Right ventricle myocardium inferior (tissue), 1 donor: ENCODE measurements at regions not wholly inside any gene's neighbourhood (a gene's known extent, or its start where the extent isn't known, plus 50 kb on each side); places are given as distances from the start of the nearest gene placed in this dataset.
"Not testable (repeated sequence)": the region's sequence is repeated elsewhere in the genome, so short reads cannot be mapped to it uniquely, and the experiment has no call there.

Experiments used
- ATAC-seq: fragments of 200-7000 bp; cut with Tn5 transposase; one replicate; pipeline ENCODE4 v1.9.1; 2020; ENCODE audit warnings: mild to moderate bottlenecking, moderate library complexity
- DNase-seq: peaks from one replicate; pipeline ENCODE4 v3.0.0; 2021; ENCODE audit errors: missing footprints
- intact Hi-C: fragments of 100-400 bp; cut with DNase I; formaldehyde crosslinking; loops from one replicate; pipeline ENCODE4 v1.11.0; 2022
- donor health status: DM: no; HTN: yes; CAD: no; lungs with severe emphysema.

DNA sequence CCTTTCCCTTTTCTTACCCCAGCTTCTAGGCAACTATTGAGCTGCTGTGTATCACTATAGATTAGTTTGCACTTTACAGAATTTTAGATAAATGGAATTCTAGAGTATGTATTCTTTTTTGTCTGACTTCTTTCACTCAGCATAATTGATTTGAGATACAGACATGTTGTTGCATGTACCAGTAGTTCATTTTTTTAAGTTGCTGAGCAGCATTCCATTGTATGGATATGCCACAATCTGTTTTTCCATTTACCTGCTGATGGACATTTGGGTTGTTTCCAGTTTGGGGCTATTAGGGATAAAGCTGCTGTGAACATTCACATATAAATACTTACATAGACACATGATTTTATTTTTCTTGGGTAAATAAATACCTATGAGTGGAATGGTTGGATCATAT is 135.7 kb downstream of the IGF1 start:
- intact Hi-C loops, result no loop called here
- no peak for DNase-seq
- no peak for ATAC-seq

DNA sequence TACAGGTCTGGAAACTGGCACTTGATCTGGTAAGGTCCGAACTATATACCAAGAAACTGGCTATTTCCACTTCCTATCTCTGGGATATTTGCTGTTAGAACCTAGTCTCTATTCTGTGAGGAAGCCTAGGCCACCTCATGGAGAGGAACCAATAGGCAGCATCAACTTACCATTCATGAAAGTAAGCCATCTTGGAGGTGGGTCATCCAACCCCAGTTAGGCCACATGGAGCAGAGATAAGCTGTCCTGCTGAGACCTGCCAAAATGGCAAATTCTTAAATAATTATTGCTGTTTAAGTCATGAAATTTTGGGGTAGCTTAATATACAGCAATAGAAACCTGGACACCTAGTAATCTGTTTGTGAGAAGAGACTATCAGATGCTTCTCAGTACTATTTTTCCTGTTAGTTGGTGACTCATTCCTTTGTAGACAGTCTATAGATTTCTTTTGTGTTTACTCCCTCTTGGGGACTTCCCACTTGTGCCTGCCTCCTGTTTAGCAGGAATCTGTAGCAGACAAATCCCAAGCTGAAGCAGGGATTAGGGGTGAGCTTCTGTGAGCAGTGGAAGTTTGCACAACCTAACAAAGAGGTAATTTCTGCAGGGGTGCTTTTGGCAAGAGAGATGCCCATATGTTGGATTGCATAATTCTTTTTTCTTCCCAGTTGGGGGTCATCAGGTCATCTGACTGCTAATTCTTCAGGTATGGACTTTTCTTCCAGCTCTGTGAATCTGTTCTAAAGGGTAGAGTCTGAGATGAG is 136.8 kb downstream of the IGF1 start:
- DNase-seq (no peak), ATAC-seq (no peak)
- intact Hi-C loops, result no loop called here

DNA sequence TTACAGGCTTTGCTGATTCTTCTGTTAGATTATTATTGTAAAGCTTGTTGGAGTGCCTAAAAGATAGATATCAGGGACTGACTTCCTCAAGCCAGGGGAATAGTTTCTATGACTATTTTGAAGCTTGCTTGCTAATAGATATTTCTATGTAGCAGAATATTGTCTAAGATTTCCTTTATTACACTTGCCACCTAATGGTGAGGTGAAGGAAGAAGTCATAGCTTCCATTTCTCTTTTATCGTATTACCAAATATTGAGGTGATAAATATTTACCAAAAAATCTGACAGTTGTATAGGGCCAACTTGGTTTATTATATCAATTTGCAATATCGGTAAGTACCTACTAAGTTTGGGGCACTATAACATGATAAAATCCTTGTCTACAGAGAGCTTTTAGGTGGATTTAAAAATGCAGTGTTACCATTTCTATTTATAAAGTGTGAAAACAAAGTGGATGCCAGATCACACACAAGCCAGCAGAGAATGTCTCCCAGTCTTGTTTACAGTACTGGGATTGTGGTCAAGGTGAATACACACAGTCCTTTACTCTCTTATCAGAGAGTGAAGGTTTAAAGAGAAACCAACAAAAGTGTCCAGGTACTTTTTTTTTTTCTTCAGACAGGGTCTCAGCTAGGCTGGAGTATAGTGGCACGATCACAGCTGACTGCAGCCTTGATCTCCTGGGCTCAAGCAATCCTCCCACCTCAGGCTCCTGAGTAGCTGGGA is 137.9 kb downstream of the IGF1 start:
- ATAC-seq (peak; percentile 92), DNase-seq (no peak)
- intact Hi-C loops, result no loop called here

DNA sequence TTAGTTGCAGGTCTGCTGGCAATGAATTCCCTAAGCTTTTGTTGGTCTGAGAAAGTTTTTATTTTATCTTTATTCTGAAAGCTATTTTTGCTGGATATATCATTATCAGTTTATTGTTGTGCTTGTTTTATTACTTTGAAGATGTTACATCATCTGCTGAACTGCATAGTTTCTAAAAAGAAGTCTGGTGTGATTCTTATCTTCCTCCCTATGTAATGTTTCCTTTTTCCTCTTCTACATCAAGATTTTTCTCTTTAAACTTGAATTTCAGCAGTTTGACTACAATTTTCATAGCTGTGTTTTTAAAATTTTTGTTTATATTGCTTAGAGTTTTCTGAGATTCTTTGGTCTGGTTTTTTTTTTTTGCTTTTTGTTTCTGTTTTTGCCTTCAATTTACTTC is 137.1 kb upstream of the PMCH start:
- intact Hi-C loops, result no loop called here
- DNase-seq, result no peak
- ATAC-seq, result no peak

DNA sequence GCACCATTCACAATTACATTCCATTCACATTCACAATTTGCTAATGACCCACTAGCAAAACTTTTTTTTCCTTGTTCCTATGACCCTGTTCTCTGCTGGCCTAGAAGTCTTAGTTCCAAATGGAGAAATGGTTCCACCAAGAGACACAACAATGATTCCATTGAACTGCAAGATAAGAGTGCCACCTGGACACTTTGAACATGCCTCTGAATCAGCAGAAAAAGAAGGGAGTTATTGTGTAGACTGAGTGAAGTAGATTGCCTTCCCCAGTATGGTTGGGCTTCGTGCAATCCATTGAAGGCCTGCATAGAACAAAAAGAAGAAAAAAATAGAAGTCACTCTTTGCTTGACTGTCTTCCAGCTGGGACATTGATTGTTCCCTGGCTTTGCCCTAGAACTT is 133.8 kb upstream of the PMCH start:
- DNase-seq, result no peak
- ATAC-seq, result no peak
- intact Hi-C loops, result no loop called here

DNA sequence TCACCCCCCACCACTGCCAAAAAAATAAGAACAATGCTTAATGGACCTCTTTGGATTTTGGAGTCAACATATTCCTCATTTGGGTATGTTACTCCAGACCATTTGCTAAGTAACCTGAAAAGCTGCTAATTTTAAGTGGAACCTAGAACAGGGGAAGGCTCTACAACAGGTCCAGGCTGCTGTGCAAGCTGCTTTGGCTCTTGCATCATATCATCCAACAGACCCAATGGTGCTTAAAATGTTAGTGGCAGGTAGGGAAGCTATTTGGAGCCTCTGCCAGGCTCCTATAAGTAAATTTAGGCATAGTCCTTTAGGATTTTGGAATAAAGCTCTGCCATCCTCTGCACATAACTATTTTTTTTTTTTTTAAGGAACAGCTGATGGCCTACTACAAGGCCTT is 132.2 kb upstream of the PMCH start:
- intact Hi-C loops, result no loop called here
- ATAC-seq, result no peak
- DNase-seq, result no peak

DNA sequence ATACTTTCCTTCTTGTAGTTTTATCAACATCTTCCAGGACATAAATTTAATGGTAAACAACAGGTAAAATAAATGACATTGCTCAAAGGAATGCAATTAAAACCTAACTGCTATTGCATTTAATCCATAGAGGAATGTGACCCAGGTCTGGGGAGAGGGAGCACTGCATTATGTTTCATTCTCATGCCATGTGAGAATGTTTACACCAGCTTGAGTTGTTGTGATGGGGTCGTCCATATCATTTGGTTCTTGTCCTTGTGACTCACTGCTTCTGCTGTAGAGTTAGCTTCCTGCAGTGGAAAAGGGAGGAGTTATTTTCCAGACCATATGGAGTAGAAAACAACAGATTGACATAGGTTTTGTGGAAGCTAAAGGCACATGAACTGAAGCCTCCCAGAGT is 129.3 kb upstream of the PMCH start:
- intact Hi-C loops, result no loop called here
- ATAC-seq, result no peak
- no peak for DNase-seq

DNA sequence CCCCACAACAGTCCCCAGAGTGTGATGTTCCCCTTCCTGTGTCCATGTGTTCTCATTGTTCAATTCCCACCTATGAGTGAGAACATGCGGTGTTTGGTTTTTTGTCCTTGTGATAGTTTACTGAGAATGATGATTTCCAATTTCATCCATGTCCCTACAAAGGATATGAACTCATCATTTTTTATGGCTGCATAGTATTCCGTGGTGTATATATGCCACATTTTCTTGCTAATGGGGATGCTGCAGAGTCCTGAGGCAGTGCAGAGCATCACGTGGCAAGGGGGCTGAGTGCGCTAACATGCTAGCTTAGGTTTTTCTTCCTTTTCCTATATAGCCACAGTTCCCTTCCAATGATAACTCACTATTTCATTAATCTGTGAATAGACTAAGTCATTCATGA is 127.5 kb upstream of the PMCH start:
- ATAC-seq, intact Hi-C loops, DNase-seq: not testable (repeated sequence)

DNA sequence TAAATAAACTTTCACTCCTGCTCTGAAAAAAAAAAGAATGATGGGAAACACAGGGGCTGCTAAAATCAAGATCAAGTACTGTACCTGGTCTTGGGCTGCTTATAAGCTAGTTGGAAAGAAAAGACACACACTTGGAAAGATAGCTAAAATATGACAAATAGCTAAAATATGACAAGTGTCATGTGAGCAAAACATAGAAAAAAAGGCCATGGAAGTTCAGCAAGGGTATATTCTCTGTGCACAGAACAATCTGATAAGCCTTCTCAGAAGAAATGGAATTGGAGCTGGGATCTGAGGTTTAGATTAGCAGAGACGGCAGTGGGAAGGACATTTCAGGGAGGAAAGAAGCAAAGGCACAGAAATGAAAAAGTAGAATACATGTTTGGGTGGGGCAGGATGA is 126.2 kb upstream of the PMCH start:
- intact Hi-C loops, result no loop called here
- no peak for ATAC-seq
- DNase-seq, result no peak

DNA sequence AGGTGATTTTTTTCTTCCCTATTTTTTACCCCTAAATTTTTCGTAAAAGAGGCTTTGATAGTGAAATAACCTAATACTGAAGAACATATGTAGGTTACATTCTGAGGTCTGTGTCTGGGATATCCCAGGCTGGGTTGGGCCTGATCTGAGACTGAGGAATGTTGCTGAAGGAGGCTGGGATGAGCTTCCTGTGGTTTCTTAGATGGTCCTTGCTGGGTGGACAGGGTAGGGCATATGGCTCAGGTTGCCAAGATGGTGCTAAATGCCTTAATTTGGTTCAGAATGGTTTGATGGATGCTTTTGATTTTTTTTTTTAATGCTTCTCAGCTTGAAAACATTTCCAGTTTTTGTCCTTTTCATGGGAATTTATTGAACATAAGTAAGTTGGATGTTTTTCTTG is 124.6 kb upstream of the PMCH start:
- ATAC-seq (no peak), DNase-seq (no peak)
- intact Hi-C loops, result no loop called here

DNA sequence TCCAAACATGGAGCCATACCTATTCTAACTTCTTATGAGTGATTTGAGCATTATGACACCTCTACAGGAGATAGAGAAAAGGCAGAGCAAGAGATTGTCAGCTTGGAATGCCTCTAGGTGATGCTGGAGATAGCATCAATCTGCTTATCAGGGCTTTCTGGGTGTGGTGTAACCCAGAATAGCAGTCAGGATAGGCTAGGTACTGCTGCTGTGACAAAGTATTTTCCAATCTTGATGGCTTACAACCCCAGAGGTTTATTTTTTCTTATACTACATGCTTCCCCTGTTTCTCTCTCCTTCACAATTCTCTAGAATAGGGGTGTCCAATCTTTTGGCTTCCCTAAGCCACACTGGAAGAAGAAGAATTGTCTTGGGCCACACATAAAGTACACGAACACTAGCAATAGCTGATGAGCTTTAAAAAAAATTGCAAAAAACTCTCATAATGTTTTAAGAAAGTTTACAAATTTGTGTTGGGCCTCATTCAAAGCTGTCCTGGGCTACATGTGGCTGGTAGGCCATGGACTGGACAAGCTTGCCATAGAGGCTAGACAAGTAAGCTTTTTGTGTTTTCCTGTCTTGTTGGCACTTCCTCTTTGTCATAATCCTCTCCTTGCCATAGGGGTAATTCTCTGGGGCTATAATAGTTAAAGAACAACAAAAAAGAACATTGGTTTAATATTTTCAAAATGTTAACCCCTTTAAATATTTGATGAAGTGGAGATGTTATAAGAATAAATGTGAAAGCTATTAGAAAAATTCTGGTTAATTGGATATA is 123.9 kb upstream of the PMCH start:
- DNase-seq (no peak), ATAC-seq (no peak)
- intact Hi-C loops, result no loop called here

DNA sequence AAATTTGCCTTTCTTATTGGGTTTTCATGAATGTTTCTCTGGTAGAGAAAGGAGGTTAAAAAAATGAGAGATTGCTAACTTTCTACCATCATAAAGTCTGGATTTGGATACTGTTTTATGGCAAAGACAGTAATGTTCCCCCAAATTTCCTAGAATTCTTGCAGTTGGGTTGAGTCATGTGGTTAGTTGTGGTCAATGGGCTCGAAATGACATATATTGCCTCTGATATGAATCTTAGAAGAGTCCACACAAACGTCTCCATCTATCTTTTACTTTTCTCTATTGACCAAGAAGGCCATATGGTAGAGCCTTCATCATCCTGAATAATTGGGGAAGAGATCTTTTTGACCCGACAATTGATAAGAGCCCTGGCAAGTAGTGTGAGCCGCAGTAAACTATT is 119.5 kb upstream of the PMCH start:
- ATAC-seq, result no peak
- intact Hi-C loops, result no loop called here
- DNase-seq, result no peak

DNA sequence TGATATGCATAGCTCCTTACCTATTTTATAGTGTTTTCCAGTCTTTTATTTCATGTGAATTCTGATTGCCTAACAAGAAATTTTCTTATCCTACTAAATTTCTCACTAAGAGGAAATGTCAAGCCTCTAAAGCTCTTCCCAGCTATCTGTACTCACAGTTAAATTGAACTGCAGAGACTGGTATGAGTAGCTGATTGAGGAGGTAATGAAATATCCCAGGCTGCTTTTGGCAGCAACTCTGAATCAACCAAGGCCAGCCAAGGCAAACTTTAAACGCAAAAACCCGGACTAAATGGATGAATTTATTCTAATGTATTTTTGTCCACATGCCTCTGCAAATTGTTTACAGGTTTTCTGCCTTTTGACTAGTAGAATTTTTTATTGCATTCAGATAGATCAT is 119.1 kb upstream of the PMCH start:
- DNase-seq, result no peak
- no peak for ATAC-seq
- intact Hi-C loops, result no loop called here

DNA sequence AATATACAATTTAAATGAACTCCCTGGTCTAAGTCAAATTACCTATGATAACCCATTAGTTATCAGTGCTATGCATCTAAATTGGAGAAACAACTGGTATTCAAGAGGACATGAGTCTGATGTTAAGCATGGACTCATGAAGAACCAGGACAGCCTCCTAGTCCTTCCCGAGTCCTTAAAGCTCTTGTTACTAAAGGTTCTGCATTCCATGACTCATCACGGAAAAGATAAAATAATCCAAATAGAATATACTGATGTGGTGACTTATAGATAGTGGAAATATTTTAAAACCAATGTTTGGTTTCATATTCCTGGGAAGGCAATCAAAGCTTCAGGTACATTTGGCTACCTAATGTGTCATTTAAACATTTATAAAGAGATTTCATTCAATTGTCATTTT is 117.2 kb upstream of the PMCH start:
- ATAC-seq (no peak), DNase-seq (no peak)
- intact Hi-C loops, result no loop called here

DNA sequence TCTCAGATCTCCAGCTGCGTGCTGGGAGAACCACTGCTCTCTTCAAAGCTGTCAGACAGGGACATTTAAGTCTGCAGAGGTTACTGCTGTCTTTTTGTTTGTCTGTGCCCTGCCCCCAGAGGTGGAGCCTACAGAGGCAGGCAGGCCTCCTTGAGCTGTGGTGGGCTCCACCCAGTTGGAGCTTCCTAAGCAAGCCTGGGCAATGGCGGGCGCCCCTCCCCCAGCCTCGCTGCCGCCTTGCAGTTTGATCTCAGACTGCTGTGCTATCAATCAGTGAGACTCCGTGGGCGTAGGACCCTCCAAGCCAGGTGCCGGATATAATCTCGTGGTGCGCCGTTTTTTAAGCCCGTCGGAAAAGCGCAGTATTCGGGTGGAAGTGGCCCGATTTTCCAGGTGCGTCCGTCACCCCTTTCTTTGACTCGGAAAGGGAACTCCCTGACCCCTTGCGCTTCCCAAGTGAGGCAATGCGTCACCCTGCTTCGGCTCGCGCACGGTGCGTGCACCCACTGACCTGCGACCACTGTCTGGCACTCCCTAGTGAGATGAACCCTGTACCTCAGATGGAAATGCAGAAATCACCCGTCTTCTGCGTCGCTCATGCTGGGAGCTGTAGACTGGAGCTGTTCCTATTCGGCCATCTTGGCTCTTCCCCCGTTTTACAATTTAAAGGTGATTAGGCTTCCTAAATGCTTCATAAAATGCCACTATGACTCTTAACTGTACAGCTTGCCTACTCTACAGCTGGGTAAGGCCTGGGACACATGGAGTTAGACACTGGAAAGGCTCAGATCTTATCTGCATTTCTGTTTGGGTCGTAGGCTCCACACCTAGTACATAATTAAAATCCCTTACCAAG is 115.7 kb upstream of the PMCH start:
- intact Hi-C loops, ATAC-seq, DNase-seq: not testable (repeated sequence)

DNA sequence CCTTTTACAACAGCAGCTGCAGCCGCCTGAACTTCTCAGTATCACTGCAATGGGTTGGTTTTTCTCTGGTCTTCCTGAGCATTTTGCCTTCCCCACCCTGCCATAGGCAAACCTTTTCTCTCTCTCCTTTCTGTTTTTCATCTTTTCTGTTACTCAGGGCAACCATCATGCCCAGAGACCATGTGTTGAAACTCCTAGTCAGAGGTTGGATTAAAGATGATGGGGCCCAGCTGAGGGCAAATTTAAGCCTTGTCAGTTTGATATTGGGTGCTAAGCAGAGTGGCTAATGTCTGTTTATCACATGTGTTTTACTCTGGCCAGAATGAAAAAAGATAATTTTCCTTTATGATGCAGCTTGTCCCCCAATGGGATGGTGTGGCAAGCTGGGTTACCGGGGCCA is 107.9 kb upstream of the PMCH start:
- intact Hi-C loops, result no loop called here
- no peak for ATAC-seq
- DNase-seq, result no peak

DNA sequence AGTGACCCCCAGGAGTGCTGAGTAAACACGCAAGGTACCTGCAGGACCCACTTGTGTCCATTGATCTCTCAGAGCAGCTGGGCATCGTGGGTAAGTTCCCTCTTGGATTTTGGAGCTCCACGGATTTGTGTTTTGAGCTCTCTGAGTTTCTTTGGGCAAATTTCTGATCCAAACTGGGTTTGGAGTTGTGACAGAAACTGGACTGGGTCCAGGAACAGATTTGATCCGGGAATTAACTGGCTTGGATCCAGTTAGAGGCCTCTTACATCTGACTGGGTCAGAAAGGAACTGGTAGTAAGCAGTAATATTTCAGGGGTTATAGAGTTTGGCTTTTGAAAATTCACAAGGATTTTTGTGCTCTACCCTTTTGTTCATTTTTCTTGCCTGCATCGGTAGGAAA is 107.0 kb upstream of the PMCH start:
- DNase-seq, intact Hi-C loops, ATAC-seq: not testable (repeated sequence)

DNA sequence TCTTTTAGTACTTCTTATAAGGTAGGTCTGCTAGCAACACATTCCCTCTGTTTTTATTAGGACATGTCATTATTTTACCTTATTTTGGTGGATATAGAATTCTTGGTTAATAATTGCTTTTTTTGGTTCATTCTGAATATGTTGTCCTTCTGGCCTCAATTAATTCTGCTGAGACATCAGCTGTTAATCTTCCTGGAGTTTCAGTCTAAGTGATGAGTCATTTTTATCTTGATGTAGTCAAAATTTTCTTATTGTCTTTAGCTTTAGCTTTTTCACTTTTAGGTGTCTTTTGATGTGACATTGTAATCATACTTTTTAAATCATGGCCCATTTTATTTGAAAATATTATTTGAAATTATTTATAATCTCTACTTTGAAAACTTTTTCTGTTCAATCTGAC is 104.9 kb upstream of the PMCH start:
- DNase-seq, result no peak
- ATAC-seq, result no peak
- intact Hi-C loops, result no loop called here

DNA sequence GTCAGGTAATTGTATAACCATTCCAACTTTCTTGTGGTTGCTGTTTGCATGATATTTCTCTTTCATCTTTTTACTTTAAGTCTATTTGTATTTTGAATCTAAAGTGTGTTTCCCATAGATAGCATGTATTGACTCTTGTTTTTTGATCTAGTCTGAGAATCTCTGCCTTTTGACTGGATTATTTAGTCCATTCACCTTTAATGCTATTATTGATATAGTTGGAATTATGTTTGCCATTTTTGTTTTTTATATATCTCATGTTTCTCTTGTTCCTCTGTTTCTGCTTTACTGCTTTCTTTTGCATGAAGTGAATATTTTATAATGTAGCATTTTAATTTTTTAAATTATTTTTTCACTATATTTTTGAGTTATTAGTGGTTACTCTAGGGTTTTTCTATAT is 103.9 kb upstream of the PMCH start:
- ATAC-seq, result no peak
- no peak for DNase-seq
- intact Hi-C loops, result no loop called here
